HG03469 (cell line): ENCODE measurements at regions not wholly inside any gene's neighbourhood (a gene's known extent, or its start where the extent isn't known, plus 50 kb on each side); places are given as distances from the start of the nearest gene placed in this dataset.
"Not testable (repeated sequence)": the region's sequence is repeated elsewhere in the genome, so short reads cannot be mapped to it uniquely, and the experiment has no call there.

Experiments used
- ATAC-seq: cut with Tn5 transposase; IDR thresholded peaks from one replicate; pipeline ENCODE4 v1.9.1; 2021; ENCODE audit warnings: mild to moderate bottlenecking, moderate library complexity, moderate number of reproducible peaks; ENCODE audit not compliant: unreplicated experiment

DNA sequence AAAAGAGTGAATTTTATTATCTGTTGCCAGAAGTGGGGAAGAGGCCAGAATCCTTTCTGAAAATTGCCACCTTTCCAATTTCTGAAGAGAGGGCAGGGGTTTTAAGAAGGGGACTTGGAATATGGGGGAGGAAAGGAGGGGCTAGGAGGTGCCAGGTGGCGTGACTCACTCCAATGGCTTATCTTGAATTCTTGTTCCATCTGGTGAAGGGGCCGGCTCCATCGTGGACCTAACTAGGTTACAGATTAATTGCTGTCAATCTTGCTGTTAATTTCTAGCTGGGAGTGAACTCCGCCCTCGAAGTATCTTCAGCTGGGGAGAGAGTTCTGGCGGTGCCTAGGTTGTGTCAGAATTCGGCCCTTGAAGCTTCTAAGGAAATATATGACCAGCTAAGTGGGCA, 138.7 kb downstream of the YTHDC2 start:
- no peak for ATAC-seq

DNA sequence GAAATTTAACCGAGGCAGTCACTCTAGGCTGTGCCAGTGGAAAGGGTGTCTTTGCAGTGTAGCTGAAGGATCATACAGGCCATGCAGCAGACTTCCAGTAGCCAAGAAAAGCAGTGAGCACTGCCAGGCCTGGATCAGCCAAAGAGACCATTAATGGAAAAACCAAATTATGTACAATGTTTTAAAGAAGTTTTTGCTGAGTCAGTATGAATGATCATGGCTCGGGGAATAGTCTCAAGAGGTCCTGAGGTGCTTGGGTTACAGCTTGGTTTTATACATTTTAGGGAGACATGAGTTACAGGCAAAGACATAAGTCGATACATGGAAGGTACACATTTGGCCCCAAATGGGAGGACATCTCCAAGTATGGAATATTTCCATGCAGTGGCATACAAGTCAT, 141.3 kb downstream of the YTHDC2 start:
- no peak for ATAC-seq

DNA sequence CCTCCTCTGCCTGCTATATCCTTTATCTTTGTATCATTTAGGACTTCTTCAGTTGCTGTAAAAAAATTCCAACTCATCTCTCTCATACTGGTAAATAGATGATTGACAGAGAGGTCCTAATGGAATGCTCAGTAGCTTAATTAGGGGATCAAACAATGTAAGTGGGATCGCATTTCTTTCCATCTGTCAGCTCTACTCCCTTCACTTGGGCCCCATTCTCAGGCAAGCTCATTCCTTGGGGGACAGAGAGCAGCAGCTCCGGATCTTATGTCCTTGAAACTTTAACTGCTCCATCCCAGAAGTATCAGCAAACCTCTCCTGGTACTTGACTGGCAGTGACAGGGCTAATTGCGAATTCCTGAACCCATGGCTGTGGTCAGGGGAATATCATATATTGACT, 146.7 kb downstream of the YTHDC2 start:
- no peak for ATAC-seq

- ATAC-seq = no peak
These were observed 147.3 kb downstream of the YTHDC2 start for GRCh38 chr5:113660706-113661250.

GRCh38 chr5:113663879-113664541, 150.5 kb downstream of the YTHDC2 start:
- ATAC-seq = peak; percentile 62

GRCh38 chr5:113673041-113673440, 159.5 kb downstream of the YTHDC2 start:
- ATAC-seq = no peak

DNA sequence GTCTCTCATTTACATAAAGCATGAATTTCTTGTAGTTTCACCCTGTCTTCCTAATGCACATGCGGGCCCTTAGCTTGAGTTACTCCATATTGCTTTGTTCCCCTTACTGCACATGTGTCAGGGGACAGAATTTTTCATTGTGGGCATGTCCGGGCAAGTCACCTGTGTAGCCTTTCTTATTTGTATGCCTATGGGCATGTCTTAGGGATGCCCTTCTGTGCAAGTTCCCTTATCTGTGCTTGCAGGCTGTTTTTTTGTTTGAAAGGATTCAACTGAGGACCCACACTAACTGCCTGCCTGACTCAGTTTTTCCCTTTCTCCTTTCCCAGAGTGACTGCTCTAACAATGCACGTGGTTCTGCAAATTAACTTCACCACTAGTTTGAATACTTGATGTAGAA, 161.7 kb downstream of the YTHDC2 start:
- no peak for ATAC-seq

- ATAC-seq = no peak
These were observed 164.7 kb downstream of the YTHDC2 start for GRCh38 chr5:113678202-113678601.

DNA sequence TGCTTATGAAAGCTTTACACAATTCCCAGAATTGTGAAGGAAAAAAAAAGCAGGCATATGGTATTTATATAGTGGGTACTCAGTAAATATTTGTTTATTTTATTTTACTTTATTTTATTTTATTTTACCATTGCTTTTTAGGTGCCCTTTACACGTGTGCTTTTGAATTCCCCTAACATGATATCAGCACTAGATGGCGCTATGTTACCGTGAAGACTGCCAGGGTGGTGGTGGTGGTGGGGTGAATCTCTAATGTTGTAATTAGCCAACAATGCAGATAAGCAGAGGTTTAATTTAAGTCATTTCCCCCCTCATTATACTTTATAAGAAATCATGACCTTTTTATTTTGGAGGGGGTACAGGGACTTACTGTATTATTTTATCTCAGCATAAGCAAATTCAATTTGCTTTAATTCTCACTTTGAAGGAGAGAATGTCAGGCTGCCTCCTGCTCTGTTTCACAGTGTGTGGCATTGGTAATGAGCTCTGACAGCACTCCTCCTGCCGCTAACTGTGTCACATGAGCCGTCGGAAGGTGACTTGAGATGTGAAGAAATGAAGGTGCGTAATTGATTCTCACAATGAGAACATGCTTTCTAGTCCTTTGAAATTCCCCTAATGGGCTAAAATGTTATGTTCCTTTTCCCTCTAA, 165.6 kb downstream of the YTHDC2 start:
- peak; percentile 47 for ATAC-seq

- ATAC-seq = no peak
These were observed 167.0 kb downstream of the YTHDC2 start for GRCh38 chr5:113680534-113680933.

DNA sequence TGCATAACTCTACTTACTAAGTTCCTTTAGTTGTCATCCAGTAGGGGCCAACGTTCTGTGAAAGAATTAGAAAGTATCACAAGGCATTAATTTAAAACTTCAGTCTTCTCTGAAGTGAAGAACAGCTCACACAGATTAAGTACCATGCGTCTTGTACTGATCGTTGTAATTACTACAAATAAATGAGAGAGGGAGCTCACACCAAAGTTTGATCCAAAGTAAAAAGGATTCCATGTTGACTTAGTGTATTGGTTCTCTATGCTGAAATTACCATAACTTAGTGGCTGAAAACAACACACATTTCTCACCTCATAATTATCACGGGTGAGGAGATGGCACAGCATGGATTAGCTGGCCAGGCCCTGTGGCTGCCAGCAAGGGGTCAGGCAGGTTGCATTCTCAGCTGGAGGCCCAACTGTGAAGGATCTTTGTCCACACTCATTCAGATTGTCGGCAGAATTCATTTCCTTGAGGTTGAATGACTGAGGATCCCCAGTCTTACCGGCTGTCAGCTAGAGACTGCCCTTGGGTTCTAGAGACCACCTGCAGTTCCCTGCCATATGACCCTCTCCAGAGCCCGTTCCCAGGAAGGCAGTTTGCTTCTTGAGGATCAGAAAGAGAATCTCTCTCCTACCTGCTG, 169.1 kb downstream of the YTHDC2 start:
- no peak for ATAC-seq

- ATAC-seq = no peak
These were observed 169.7 kb downstream of the YTHDC2 start for GRCh38 chr5:113683211-113683610.

DNA sequence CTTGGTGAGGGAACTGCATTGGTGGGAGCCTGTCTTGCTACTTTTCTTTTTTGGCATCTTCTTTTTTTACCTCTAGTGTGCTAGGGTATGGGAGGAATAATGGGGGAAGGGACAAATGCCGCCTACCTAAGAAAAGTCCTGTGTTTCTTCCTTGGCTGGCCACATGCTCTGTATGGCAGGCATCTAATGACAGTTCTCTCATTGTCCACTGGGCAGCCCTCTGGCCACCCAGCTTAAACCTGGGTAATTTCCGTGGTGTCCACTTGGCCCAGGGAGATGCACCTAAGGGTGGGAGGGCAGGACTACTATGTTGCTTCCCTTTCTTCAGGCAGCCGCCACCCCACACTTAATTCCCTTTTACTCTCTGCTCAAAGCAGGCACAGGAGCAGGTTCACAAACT, 173.1 kb downstream of the YTHDC2 start:
- ATAC-seq = no peak

DNA sequence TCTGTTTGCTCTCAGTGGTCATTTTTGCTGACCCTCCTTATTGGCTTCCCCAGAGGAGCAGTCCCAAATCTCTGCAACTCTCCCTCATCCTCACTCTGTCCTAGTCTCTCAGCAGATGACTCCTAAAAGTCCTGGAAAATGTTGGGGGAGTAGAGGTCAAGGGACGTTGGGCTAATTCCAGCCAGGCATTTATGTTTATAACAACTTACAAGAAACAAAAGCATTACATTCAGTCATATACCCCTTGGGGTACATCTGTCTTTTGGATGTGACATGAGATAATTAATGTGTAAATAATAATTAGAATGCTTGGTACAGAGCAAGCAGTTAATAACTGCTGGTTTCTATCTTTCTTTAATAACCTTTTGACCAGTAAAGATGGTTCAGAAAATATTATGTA, 176.2 kb downstream of the YTHDC2 start:
- no peak for ATAC-seq

DNA sequence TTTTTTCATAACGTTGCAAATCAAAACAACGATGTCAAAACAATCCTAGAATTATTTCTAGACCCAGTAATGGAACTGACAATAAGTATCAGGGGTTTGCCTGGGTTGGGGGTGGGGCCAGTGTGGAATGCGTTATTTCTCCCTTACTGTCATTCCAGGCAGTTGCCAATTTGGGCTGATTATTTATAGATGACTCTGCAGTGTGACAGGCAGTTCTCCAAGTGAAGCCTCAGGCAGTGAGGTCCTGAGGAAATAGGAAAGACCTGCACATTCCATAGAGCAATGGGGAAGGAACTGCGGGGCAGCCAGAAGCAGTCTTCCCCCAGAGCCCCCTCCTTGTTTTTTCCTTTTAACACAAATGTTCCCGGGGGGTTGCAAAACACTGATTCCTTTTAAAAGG, 179.0 kb downstream of the YTHDC2 start:
- no peak for ATAC-seq

- ATAC-seq = no peak
These were observed 179.5 kb downstream of the YTHDC2 start for GRCh38 chr5:113692891-113693457.

- ATAC-seq = no peak
These were observed 180.2 kb downstream of the YTHDC2 start for GRCh38 chr5:113693701-113694100.

- ATAC-seq = no peak
These were observed 181.1 kb downstream of the YTHDC2 start for GRCh38 chr5:113694576-113694975.

- no peak for ATAC-seq
These were observed 189.8 kb downstream of the YTHDC2 start for GRCh38 chr5:113703266-113703665.

DNA sequence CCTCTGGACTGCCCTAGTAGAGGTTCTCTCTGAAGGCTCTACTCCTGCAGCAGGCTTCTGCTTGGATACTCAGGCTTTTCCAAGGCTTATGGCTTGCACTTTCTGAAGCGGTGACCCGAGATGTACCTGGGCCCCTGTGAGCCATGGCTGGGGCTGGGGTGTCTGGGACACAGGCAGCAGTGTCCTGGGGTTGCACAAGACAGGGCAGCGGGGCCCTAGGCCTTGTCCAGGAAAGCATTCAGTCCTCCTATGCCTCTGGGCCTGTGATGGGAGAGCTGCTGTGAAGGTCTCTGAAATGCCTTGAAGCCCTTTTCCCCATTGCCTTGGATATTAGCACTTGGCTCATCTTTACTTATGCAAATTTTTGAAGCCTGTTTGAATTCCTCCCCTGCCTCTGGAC, 192.2 kb downstream of the YTHDC2 start:
- ATAC-seq = no peak

DNA sequence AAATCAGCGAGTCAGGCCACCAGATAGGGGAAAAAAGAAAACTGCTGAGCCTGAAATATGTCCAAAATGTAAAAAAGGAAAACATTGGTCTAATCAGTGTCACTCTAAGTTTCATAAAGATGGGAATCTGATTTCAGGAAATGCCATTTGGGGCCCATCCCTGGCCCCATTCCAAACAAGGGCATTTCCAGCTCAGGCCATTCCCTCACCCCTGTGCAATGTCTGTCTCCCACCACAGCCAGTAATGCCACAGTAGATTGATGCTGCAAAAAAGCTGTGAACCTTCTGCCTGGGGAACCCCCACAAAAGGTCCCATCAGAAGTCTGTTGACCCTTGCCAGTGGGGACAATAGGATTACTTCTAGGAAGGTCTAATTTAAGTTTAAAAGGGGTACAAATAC, 199.6 kb downstream of the YTHDC2 start:
- no peak for ATAC-seq

DNA sequence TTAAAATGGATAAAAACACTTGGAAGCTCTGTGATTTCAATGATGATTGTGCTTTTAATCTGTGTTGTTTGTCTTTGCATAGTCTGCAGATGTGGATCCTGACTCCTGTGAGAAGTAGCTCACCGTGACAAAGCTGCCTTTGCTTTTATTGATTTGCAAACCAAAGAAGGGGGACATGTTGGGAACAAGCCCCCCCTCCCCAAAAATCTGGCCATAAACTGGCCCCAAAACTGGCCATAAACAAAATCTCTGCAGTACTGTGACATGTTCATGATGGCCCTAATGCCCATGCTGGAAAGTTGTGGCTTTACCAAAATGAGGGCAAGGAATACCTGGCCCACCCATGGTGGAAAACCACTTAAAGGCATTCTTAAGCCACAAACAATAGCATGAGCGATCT, 202.4 kb downstream of the YTHDC2 start:
- not testable (repeated sequence) for ATAC-seq
